K562 (cell line): ENCODE measurements at regions not wholly inside any gene's neighbourhood (a gene's known extent, or its start where the extent isn't known, plus 50 kb on each side); places are given as distances from the start of the nearest gene placed in this dataset.

Experiments used
- ATAC-seq: fragments of 200-7000 bp; cut with Tn5 transposase; 3 replicates; pipeline ENCODE4 v1.9.1; 2020; ENCODE audit warnings: moderate library complexity
- BruUV-seq: library from RNA; stranded (reverse); fragments of 400-500 nt; replicated peaks from 2 replicates; lab custom pipeline; 2021; lab: Mats Ljungman, UMichigan
- CTCF ChIA-PET: fragments of 300-600 bp; formaldehyde crosslinking; extraction: SDS; loops from one replicate; lab custom pipeline; 2021; ENCODE audit warnings: low intra/inter-chr PET ratio; lab: Yijun Ruan, JAX
- POLR2A ChIA-PET: fragments of 300-600, 350-650 bp; sonication (Branson Sonifier 250); formaldehyde crosslinking; extraction: SDS; loops from one replicate; lab custom pipeline; 2021; ENCODE audit warnings: antibody characterized with exemption, inconsistent platforms; lab: Yijun Ruan, JAX
- DNase-seq, 4 experiments: peaks; one replicate each; pipeline versions ENCODE4 v3.0.0 to v3.0.0-alpha.2; 2011 to 2018; ENCODE audit warnings: low spot score in 3 of 4, mixed read lengths in 3 of 4; ENCODE audit errors: extremely low read depth in 1 of 4
- FAIRE-seq: peaks from 2 replicates; lab custom pipeline; 2011; peaks lifted over from hg19 to GRCh38; lab: Jason Lieb, UNC
- H2AFZ ChIP-seq: 2 replicates; pipeline ENCODE4 v1.6.0; 2011; ENCODE audit warnings: low read depth, low read length, control low read depth, inconsistent platforms
- H3K27ac ChIP-seq: fragments of 200-600 bp; 3 replicates; pipeline ENCODE4 v1.8.0; 2011; ENCODE audit warnings: low read depth, mild to moderate bottlenecking, control low read depth, inconsistent platforms, low read length, moderate library complexity, mixed read lengths; ENCODE audit errors: extremely low read depth
- H3K27me3 ChIP-seq, 2 experiments: fragments of 300-600 bp in 1 of 2; 2 replicates in 1 of 2; 3 replicates in 1 of 2; pipeline versions ENCODE4 v1.6.0 to v1.8.0; 2011; ENCODE audit warnings: inconsistent platforms in 2 of 2, low read length in 2 of 2, mild to moderate bottlenecking in 1 of 2, mixed read lengths in 1 of 2, moderate library complexity in 1 of 2; ENCODE audit not compliant: control insufficient read depth in 2 of 2, insufficient read depth in 2 of 2
- H3K36me3 ChIP-seq: fragments of 300-600 bp; 3 replicates; pipeline ENCODE4 v1.8.0; 2011; ENCODE audit warnings: mild to moderate bottlenecking, low read length, inconsistent platforms; ENCODE audit not compliant: control insufficient read depth, insufficient read depth
- H3K4me1 ChIP-seq, 2 experiments: fragments of 200-600 bp in 1 of 2; replicated peaks in 1 of 2; 2 replicates in 1 of 2; 3 replicates in 1 of 2; pipeline versions ENCODE4 v1.5.1 to v1.8.0; 2011; ENCODE audit warnings: inconsistent platforms in 2 of 2, low read length in 2 of 2, mild to moderate bottlenecking in 1 of 2, mixed read lengths in 1 of 2, moderate library complexity in 1 of 2; ENCODE audit not compliant: control insufficient read depth in 2 of 2, insufficient read depth in 2 of 2
- H3K4me2 ChIP-seq: 2 replicates; pipeline ENCODE4 v1.6.1; 2011; ENCODE audit warnings: low read length, control low read depth, inconsistent platforms, mixed read lengths; ENCODE audit not compliant: insufficient read depth
- H3K4me3 ChIP-seq: fragments of 200-600 bp; sonication (generic), shearing (Covaris generic); 2 replicates; pipeline ENCODE4 v1.5.1; 2016; ENCODE audit warnings: control low read depth, inconsistent platforms
- H3K79me2 ChIP-seq: fragments of 200-600 bp; 3 replicates; pipeline ENCODE4 v1.8.0; 2011; ENCODE audit warnings: low read length, inconsistent platforms; ENCODE audit not compliant: control insufficient read depth, insufficient read depth
- H3K9ac ChIP-seq, 2 experiments: 2 replicates each; pipeline versions ENCODE4 v1.6.0 to v1.6.1; 2011; ENCODE audit warnings: low read depth in 2 of 2, low read length in 2 of 2, control low read depth in 1 of 2, inconsistent platforms in 1 of 2, mild to moderate bottlenecking in 1 of 2, mixed read lengths in 1 of 2; ENCODE audit not compliant: insufficient read depth in 1 of 2
- H3K9me1 ChIP-seq: one replicate; pipeline ENCODE4 v1.6.0; 2011; ENCODE audit warnings: inconsistent platforms, mild to moderate bottlenecking, low read length, moderate library complexity; ENCODE audit not compliant: control insufficient read depth, insufficient read depth
- H3K9me3 ChIP-seq: replicated peaks from 2 replicates; pipeline ENCODE4 v1.5.1; 2011; ENCODE audit warnings: low read depth, low read length, inconsistent platforms; ENCODE audit not compliant: control insufficient read depth, insufficient read depth
- H4K20me1 ChIP-seq: replicated peaks from 2 replicates; pipeline ENCODE4 v1.6.1; 2011; ENCODE audit warnings: low read length, inconsistent platforms, mixed read lengths; ENCODE audit not compliant: control insufficient read depth, insufficient read depth
- AFF4 ChIP-seq: sonication (generic); formaldehyde crosslinking; IDR thresholded peaks from 2 replicates; pipeline ENCODE4 v1.8.0; 2023; ENCODE audit warnings: mild to moderate bottlenecking, missing genetic modification reagents
- BCL6 ChIP-seq: fragments of 250-450 bp; sonication (Bioruptor Pico); IDR thresholded peaks from 2 replicates; pipeline ENCODE4 v1.4.0; 2020
- CBFA2T3 ChIP-seq: fragments of 450-650 bp; IDR thresholded peaks from 2 replicates; pipeline ENCODE4 v1.6.1; 2017
- DLX4 ChIP-seq: fragments of 250-450 bp; sonication (Bioruptor Pico); IDR thresholded peaks from 2 replicates; pipeline ENCODE4 v1.6.1; 2021; ENCODE audit warnings: mild to moderate bottlenecking
- ELF2 ChIP-seq: fragments of 250-450 bp; sonication (Bioruptor Pico); IDR thresholded peaks from 2 replicates; pipeline ENCODE4 v1.5.0; 2021; ENCODE audit warnings: mild to moderate bottlenecking
- FOXK1 ChIP-seq: sonication (generic); formaldehyde crosslinking; IDR thresholded peaks from 2 replicates; pipeline ENCODE4 v1.8.0; 2022; ENCODE audit warnings: missing genetic modification reagents, mild to moderate bottlenecking, borderline replicate concordance
- HLTF ChIP-seq: fragments of 450-650 bp; IDR thresholded peaks from 2 replicates; pipeline ENCODE4 v1.6.1; 2016
- KDM5B ChIP-seq: fragments of 200-600 bp; sonication (generic); IDR thresholded peaks from 2 replicates; pipeline ENCODE4 v1.6.1; 2012; ENCODE audit warnings: low read depth, mild to moderate bottlenecking, moderate library complexity, low read length, control low read depth, inconsistent platforms; ENCODE audit not compliant: insufficient replicate concordance
- MIER1 ChIP-seq: fragments of 450-650 bp; IDR thresholded peaks from 2 replicates; pipeline ENCODE4 v1.6.1; 2016; ENCODE audit warnings: antibody characterized with exemption, mild to moderate bottlenecking, low read depth
- MLX ChIP-seq, 2 experiments: fragments of 450-650 bp in 1 of 2; sonication (generic) in 1 of 2; formaldehyde crosslinking; conservative IDR thresholded peaks; 2 replicates each; pipeline versions ENCODE4 v1.4.0 to v1.8.1; 2020 to 2022; ENCODE audit warnings: mild to moderate bottlenecking in 1 of 2, missing genetic modification reagents in 1 of 2
- NCOA1 ChIP-seq: fragments of 450-650 bp; IDR thresholded peaks from 2 replicates; pipeline ENCODE4 v1.6.1; 2016; ENCODE audit warnings: low read depth
- NR2F6 ChIP-seq: fragments of 450-650 bp; formaldehyde crosslinking; IDR thresholded peaks from 2 replicates; pipeline ENCODE4 v1.4.0; 2020; ENCODE audit warnings: mild to moderate bottlenecking
- PTRF ChIP-seq: fragments of 450-650 bp; IDR thresholded peaks from 2 replicates; pipeline ENCODE4 v1.6.1; 2016; ENCODE audit warnings: mild to moderate bottlenecking, missing genetic modification characterization, missing compliant biosample characterization
- PURB ChIP-seq: sonication (generic); formaldehyde crosslinking; IDR thresholded peaks from 2 replicates; pipeline ENCODE4 v1.9.0; 2021; ENCODE audit warnings: low read depth, mild to moderate bottlenecking, missing genetic modification reagents
- SAFB ChIP-seq: fragments of 200-400 bp; formaldehyde crosslinking; IDR thresholded peaks from 2 replicates; pipeline ENCODE4 v1.6.1; 2017; ENCODE audit warnings: low read depth, low read length, borderline replicate concordance
- SOX6 ChIP-seq: fragments of 450-650 bp; IDR thresholded peaks from 2 replicates; pipeline ENCODE4 v1.6.1; 2014; ENCODE audit warnings: mild to moderate bottlenecking
- ZNF263 ChIP-seq: sonication (generic); formaldehyde crosslinking; IDR thresholded peaks from 2 replicates; pipeline ENCODE4 v1.8.0; 2022; ENCODE audit warnings: mild to moderate bottlenecking, missing genetic modification reagents, borderline replicate concordance
- ZNF354B ChIP-seq: fragments of 250-450 bp; sonication (Bioruptor Pico); IDR thresholded peaks from 2 replicates; pipeline ENCODE4 v1.4.0; 2020
- WGBS: fragments of 100-300 bp; shearing (Covaris generic); methylation state at CpG from one replicate; pipeline ENCODE4 v1.1.6; 2016; ENCODE audit warnings: low coverage, mixed read lengths; ENCODE audit not compliant: insufficient coverage; ENCODE audit errors: missing lambda C conversion rate; 5-methylcytosine and 5-hydroxymethylcytosine counted together
- in situ Hi-C: fragments of 300-500 bp; cut with MboI; formaldehyde crosslinking; loops from 4 replicates; pipeline ENCODE4 v1.15.0; 2018; ENCODE audit warnings: inconsistent platforms, mixed read lengths
- intact Hi-C: fragments of 100-400 bp; cut with micrococcal nuclease; formaldehyde crosslinking; loops from 2 replicates; pipeline ENCODE4 v1.14.2; 2022

- Histone ChIP-seq H3K27ac (no peak overlapping the region), H3K9me3 (no peaks in the 10 kb centered on the region), H3K4me3 (no peak overlapping the region), H2AFZ (no peak overlapping the region), H3K27me3 (no peaks in the 10 kb centered on the region), H3K36me3 (no peaks in the 10 kb centered on the region), H3K79me2 (no peaks in the 10 kb centered on the region), H3K9me1 (no peaks in the 10 kb centered on the region), H3K9ac (no peak overlapping the region), H3K4me1 (no peaks in the 10 kb centered on the region), H3K4me2 (no peak overlapping the region), H4K20me1 (no peaks in the 10 kb centered on the region)
- BruUV-seq = no TSS peak
- ChIA-PET POLR2A (no interaction called here), CTCF (no interaction called here)
- TF ChIP-seq ZNF263 (CRISPR knock-in tag) (no peak), SAFB (no peak), NR2F6 (no peak), DLX4 (CRISPR knock-in tag) (no peak), AFF4 (CRISPR knock-in tag) (no peak), BCL6 (CRISPR knock-in tag) (no peak), NCOA1 (no peak), ZNF354B (CRISPR knock-in tag) (no peak), HLTF (no peak), ELF2 (CRISPR knock-in tag) (no peak), MLX (CRISPR knock-in tag; conservative IDR thresholded peaks at IDR 0.05) (no peak), FOXK1 (no peak), PTRF (no peak), SOX6 (no peak), KDM5B (no peak), CBFA2T3 (no peak), PURB (CRISPR knock-in tag) (no peak), MIER1 (no peak)
- DNase-seq (no peak), ATAC-seq (no peak), FAIRE-seq (no peak)
- intact Hi-C loops (no loop called here), in situ Hi-C loops (no loop called here)
- 4% methylated on average over 2 of the region's 2 CpGs for WGBS
Measured at GRCh38 chr3:165256554-165257065, 60.4 kb upstream of the SLITRK3 start.
